Large intestine (tissue), 3 donors: ENCODE measurements at regions not wholly inside any gene's neighbourhood (a gene's known extent, or its start where the extent isn't known, plus 50 kb on each side); places are given as distances from the start of the nearest gene placed in this dataset.
"Not testable (repeated sequence)": the region's sequence is repeated elsewhere in the genome, so short reads cannot be mapped to it uniquely, and the experiment has no call there.

Experiments
- DNase-seq, 2 donors: peaks; one replicate each; pipeline versions ENCODE4 v3.0.0 to v3.0.0-alpha.2; 2013
- H3K27ac ChIP-seq: one replicate; pipeline ENCODE4 v1.5.1; 2013; ENCODE audit warnings: low read length
- H3K27me3 ChIP-seq: 2 replicates; pipeline ENCODE4 v1.6.1; 2013; ENCODE audit warnings: low read length; ENCODE audit not compliant: control insufficient read depth, insufficient read depth
- H3K36me3 ChIP-seq: 2 replicates; pipeline ENCODE4 v1.6.1; 2013; ENCODE audit warnings: low read length; ENCODE audit not compliant: control insufficient read depth, insufficient read depth
- H3K4me1 ChIP-seq: one replicate; pipeline ENCODE4 v1.6.1; 2013; ENCODE audit warnings: low read length; ENCODE audit not compliant: control insufficient read depth, insufficient read depth
- H3K4me3 ChIP-seq: one replicate; pipeline ENCODE4 v1.5.1; 2013; ENCODE audit warnings: low read length
- H3K9me3 ChIP-seq: one replicate; pipeline ENCODE4 v1.6.1; 2013; ENCODE audit warnings: mild to moderate bottlenecking, low read depth, low read length, moderate library complexity; ENCODE audit not compliant: control insufficient read depth
- WGBS: methylation state at CpG from one replicate; pipeline ENCODE4 v1.1.5; 2013; ENCODE audit warnings: low lambda C conversion rate; ENCODE audit not compliant: insufficient coverage; 5-methylcytosine and 5-hydroxymethylcytosine counted together

DNA sequence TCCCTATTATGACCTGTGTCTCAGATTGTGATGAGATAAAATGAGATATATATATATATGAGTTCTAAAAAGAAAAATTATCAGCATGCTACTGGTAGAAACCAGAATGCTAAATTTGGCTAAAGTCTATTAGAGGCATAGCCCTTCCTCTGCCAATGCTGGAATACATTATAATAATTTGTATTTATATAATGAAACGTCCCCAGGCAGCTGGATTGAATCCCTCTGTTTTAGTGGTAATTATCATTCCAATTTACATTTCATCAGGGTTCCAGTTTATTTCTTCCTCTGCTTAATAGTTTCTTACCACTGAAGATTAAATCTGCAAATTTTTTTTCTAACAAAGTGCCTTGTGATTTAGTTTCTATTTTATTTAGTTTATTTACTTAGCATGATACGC lies 71.8 kb upstream of the ABI1 start:
- H3K27me3 ChIP-seq, result no peaks in the 10 kb centered on the region
- H3K9me3 ChIP-seq, result no peaks in the 10 kb centered on the region
- no peaks in the 10 kb centered on the region for H3K36me3 ChIP-seq
- WGBS, result 100% methylated on average over 1 of the region's 2 CpGs
- no peak overlapping the region for H3K27ac ChIP-seq
- DNase-seq, result no peak
- H3K4me1 ChIP-seq, result peaks cover 6% of the 10 kb centered on the region
- H3K4me3 ChIP-seq, result no peak overlapping the region

DNA sequence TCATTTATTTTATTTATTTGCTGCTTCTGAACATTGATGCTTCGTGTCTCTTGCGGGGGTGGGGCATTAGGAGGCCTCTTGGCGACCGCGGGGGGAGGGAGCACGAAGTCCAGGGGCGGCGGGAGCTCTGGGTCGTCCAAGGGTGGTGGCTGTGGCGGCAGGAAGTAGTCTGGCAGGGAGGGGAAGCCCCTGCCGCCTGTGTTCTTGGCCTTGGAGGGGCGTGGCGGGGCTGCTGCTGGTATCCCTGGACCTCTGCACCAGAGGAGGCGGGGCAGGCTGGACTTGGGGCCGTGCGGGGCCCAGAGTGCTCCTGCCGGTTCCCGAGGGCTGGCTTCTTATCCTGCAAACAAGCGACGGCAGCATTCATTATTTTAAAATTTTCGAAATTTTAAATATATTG lies 70.5 kb upstream of the ABI1 start:
- H3K27ac ChIP-seq, result peak overlapping the region; percentile 67
- no CpG with 5 or more reads among the region's 21 CpGs for WGBS
- peak overlapping the region; percentile 28 for H3K4me3 ChIP-seq
- H3K4me1 ChIP-seq, result peaks cover 6% of the 10 kb centered on the region
- H3K27me3 ChIP-seq, result no peaks in the 10 kb centered on the region
- peak; percentile 84 to 93 for DNase-seq
- no peaks in the 10 kb centered on the region for H3K36me3 ChIP-seq
- H3K9me3 ChIP-seq, result no peaks in the 10 kb centered on the region

DNA sequence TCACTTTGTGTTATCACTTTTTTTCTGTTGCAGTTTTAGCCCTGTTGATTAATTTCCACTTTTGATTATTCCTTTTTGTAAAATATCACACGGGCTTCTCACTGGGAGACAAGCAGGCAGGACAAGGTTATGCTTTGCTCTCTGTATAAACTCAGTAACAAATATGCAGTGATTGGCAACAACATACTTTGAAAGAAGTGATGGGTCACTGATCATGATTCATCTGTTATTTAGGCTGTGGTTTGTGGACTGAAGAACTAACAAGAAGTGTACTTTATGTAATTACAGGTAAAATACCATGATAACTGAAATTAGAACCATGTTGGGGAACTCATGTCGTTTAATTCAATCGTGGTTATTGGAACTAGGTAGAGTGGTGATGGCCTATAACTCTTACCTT lies 62.1 kb upstream of the ABI1 start:
- H3K4me3 ChIP-seq, H3K4me1 ChIP-seq, DNase-seq, H3K36me3 ChIP-seq, H3K9me3 ChIP-seq, H3K27me3 ChIP-seq, H3K27ac ChIP-seq: not testable (repeated sequence)
- 100% methylated on average over 2 of the region's 3 CpGs for WGBS

DNA sequence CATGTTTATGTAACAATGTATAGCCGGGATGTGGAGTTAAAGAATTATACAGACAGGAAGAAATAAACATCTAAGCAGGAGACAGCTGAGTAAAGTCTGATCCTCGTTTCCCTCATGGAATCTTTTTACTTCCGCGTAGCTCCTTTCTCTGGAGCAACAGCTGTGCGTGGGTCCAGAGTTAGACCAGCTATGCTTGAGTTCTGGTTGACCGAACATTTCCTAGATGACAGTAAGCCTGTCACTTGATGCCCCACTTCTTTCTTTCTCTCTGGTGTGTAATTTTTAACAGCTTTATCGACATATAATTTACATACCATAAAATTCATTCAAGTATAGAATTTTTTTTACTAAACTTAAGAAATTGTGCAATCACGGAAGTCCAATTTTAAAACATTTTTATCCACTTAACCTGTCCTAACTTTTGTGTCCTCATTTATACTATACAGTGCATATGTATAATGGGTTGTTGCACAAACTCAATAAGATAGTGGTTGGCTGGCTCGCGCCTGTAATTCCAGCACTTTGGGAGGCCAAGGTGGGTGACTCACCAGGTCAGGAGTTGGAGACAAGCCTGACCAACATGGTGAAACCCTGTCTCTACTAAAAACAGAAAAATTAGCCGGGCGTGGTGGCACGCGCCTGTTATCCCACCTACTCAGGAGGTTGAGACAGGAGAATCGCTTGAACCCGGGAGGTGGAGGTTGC lies 58.5 kb upstream of the ABI1 start:
- H3K4me1 ChIP-seq, H3K9me3 ChIP-seq, H3K27me3 ChIP-seq, H3K27ac ChIP-seq, H3K4me3 ChIP-seq, H3K36me3 ChIP-seq, DNase-seq: not testable (repeated sequence)
- 83% methylated on average over 1 of the region's 16 CpGs for WGBS

DNA sequence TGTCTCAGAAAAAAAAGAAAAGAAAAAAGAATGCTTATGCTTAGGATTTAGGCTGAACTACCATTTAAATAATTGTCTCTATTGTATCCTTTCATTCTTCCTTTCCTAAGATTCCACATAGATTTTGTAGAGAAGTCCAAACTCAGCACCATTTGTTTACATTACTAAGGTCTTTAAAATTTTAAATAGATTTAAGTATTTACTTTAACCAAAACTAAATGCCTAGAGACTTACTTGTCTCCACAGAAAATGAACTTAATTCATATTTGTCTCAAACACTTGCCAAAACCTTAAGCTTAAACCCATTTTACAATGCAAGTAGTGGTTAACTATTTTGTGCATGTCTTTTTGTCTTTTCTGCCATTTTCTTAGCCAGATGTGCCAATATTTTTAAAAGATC lies 54.1 kb upstream of the ABI1 start:
- H3K4me1 ChIP-seq, result no peaks in the 10 kb centered on the region
- no peaks in the 10 kb centered on the region for H3K9me3 ChIP-seq
- no peaks in the 10 kb centered on the region for H3K36me3 ChIP-seq
- no peak for DNase-seq
- H3K27ac ChIP-seq, result no peak overlapping the region
- H3K4me3 ChIP-seq, result no peak overlapping the region
- no peaks in the 10 kb centered on the region for H3K27me3 ChIP-seq

DNA sequence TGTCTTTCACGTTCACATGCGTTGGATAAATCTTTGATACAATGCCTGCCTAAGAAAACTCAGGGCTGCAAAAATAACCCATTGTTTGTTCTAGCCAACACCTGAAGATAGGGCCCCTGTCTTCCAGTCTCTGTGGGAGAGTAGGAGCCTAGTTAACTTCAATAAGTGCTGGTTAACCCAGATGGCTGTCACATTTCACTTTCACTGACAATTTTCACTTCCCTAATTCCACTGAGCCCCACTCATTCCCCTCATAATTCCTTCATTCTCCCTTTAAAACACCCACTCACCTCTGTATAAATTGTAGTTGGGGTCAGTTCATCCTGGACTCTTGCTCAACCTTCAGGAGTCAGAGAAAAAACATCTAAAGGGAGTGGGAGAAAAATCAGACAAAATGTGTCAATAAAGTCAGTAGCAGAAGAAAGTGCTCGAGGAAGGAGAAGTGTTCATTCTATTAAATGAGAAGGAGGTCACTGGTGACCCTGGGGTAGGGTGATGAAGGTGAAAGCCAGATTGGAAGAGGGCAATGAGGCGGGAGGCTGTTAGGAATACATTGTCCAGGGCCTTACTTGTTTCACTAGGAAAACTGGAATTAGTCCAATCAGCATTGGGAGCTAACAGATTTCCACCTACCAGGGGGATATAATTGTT lies 51.2 kb upstream of the ABI1 start:
- WGBS, result 27% methylated on average over 2 of the region's 4 CpGs
- no peak overlapping the region for H3K4me3 ChIP-seq
- no peak overlapping the region for H3K27ac ChIP-seq
- H3K4me1 ChIP-seq, result no peaks in the 10 kb centered on the region
- H3K27me3 ChIP-seq, result no peaks in the 10 kb centered on the region
- H3K9me3 ChIP-seq, result no peaks in the 10 kb centered on the region
- no peaks in the 10 kb centered on the region for H3K36me3 ChIP-seq
- peak in 1 of 2 donors; percentile 18 for DNase-seq
